DOHH2 (cell line): ENCODE measurements at regions not wholly inside any gene's neighbourhood (a gene's known extent, or its start where the extent isn't known, plus 50 kb on each side); places are given as distances from the start of the nearest gene placed in this dataset.
"Not testable (repeated sequence)": the region's sequence is repeated elsewhere in the genome, so short reads cannot be mapped to it uniquely, and the experiment has no call there.

Experiments used
- H3F3A ChIP-seq: fragments of 200-600 bp; sonication (generic), shearing (Covaris generic); 2 replicates; pipeline ENCODE4 v1.6.0; 2016; ENCODE audit warnings: antibody characterized with exemption, mild to moderate bottlenecking; ENCODE audit not compliant: control insufficient read depth, insufficient read depth
- H3K27ac ChIP-seq: fragments of 200-600 bp; sonication (generic); 2 replicates; pipeline ENCODE4 v1.5.1; 2014; ENCODE audit warnings: low read depth, mild to moderate bottlenecking, low read length, moderate library complexity
- H3K27me3 ChIP-seq: fragments of 200-600 bp; sonication (generic); 2 replicates; pipeline ENCODE4 v1.6.1; 2014; ENCODE audit warnings: mild to moderate bottlenecking, low read length, mixed read lengths; ENCODE audit not compliant: control insufficient read depth
- H3K36me3 ChIP-seq: fragments of 200-600 bp; sonication (generic); 2 replicates; pipeline ENCODE4 v1.6.1; 2014; ENCODE audit warnings: mild to moderate bottlenecking, low read length, moderate library complexity, mixed read lengths; ENCODE audit not compliant: control insufficient read depth
- H3K4me1 ChIP-seq: fragments of 200-600 bp; sonication (generic); 2 replicates; pipeline ENCODE4 v1.6.1; 2014; ENCODE audit warnings: mild to moderate bottlenecking, low read length, mixed read lengths; ENCODE audit not compliant: control insufficient read depth
- H3K4me2 ChIP-seq: fragments of 200-600 bp; sonication (generic); 2 replicates; pipeline ENCODE4 v1.6.0; 2014; ENCODE audit warnings: mild to moderate bottlenecking, low read length, moderate library complexity
- H3K4me3 ChIP-seq: fragments of 200-600 bp; sonication (generic); 2 replicates; pipeline ENCODE4 v1.5.1; 2014; ENCODE audit warnings: mild to moderate bottlenecking, low read length, mixed read lengths
- H3K79me2 ChIP-seq: fragments of 200-600 bp; sonication (generic); 2 replicates; pipeline ENCODE4 v1.6.1; 2014; ENCODE audit warnings: mild to moderate bottlenecking, low read length, mixed read lengths; ENCODE audit not compliant: control insufficient read depth
- H3K9me2 ChIP-seq: fragments of 200-600 bp; sonication (generic); replicated peaks from 2 replicates; pipeline ENCODE4 v1.6.1; 2014; ENCODE audit warnings: mild to moderate bottlenecking, low read length, mixed read lengths; ENCODE audit not compliant: control insufficient read depth
- H3K9me3 ChIP-seq: fragments of 200-600 bp; sonication (generic); 2 replicates; pipeline ENCODE4 v1.6.1; 2014; ENCODE audit warnings: antibody characterized with exemption, low read length, mixed read lengths; ENCODE audit not compliant: control insufficient read depth, insufficient read depth
- H4K20me1 ChIP-seq: fragments of 200-600 bp; sonication (generic); 2 replicates; pipeline ENCODE4 v1.6.0; 2014; ENCODE audit warnings: low read depth, mild to moderate bottlenecking, antibody characterized with exemption, low read length, moderate library complexity; ENCODE audit not compliant: control insufficient read depth, insufficient read depth
- EZH2phosphoT487 ChIP-seq: fragments of 200-600 bp; sonication (generic); IDR thresholded peaks from 2 replicates; pipeline ENCODE4 v1.6.1; 2017; ENCODE audit warnings: borderline replicate concordance, mild to moderate bottlenecking, antibody characterized with exemption, low read length, moderate library complexity, mixed read lengths
- TF ChIP-seq, protein P1 (sequence below): fragments of 200-600 bp; sonication (generic); IDR thresholded peaks from one replicate; pipeline ENCODE4 v1.5.1; 2014; ENCODE audit warnings: antibody characterized with exemption, mild to moderate bottlenecking, low read depth, low read length; ENCODE audit not compliant: poor library complexity, severe bottlenecking

DNA sequence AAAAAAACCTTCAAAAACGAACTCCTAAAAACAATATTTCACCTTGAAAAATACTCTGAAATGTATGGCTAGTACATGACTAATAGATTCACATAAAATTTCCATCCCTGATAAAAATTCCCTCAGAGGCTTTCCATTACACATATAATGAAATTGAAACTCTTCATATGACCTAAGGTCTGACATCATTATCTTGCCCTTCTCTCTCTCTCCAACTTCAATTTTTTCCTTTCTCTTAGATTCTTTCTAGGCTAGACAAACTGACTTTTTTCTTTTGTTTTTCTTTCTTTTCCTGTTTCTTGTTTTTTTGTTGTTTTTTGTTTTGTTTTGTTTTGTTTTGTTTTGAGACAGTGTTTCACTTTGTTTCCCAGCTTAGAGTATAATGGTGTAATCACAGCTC is 1220.5 kb downstream of the ROBO2 start:
- H3K9me2 ChIP-seq = no peaks in the 10 kb centered on the region
- H3F3A ChIP-seq = no peaks in the 10 kb centered on the region
- TF ChIP-seq, protein P1, sequence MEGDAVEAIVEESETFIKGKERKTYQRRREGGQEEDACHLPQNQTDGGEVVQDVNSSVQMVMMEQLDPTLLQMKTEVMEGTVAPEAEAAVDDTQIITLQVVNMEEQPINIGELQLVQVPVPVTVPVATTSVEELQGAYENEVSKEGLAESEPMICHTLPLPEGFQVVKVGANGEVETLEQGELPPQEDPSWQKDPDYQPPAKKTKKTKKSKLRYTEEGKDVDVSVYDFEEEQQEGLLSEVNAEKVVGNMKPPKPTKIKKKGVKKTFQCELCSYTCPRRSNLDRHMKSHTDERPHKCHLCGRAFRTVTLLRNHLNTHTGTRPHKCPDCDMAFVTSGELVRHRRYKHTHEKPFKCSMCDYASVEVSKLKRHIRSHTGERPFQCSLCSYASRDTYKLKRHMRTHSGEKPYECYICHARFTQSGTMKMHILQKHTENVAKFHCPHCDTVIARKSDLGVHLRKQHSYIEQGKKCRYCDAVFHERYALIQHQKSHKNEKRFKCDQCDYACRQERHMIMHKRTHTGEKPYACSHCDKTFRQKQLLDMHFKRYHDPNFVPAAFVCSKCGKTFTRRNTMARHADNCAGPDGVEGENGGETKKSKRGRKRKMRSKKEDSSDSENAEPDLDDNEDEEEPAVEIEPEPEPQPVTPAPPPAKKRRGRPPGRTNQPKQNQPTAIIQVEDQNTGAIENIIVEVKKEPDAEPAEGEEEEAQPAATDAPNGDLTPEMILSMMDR = no peak
- no peak for TF ChIP-seq EZH2phosphoT487
- no peaks in the 10 kb centered on the region for H3K79me2 ChIP-seq
- no peaks in the 10 kb centered on the region for H3K4me1 ChIP-seq
- H3K36me3 ChIP-seq = no peaks in the 10 kb centered on the region
- no peak overlapping the region for H3K27ac ChIP-seq
- no peaks in the 10 kb centered on the region for H3K9me3 ChIP-seq
- H3K4me3 ChIP-seq = no peak overlapping the region
- H4K20me1 ChIP-seq = no peaks in the 10 kb centered on the region
- no peak overlapping the region for H3K4me2 ChIP-seq
- H3K27me3 ChIP-seq = no peaks in the 10 kb centered on the region

DNA sequence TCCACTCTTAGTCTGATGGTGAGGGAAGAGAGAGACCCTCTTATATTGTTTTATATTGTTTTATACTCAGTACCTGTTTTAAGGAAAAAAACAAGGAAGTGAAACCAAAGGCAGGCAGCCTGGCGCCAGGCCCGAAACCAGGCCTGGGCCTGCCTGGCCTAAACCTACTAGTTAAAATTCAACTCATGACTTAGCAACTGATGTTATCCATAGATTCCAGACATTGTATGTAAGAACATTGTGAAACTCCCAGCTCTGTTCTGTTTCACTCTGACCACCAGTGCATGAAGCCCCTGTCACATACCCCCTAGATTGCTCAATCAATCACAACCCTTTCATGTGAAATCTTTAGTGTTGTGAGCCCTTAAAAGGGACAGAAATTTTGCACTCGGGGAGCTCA is 1226.7 kb downstream of the ROBO2 start:
- not testable (repeated sequence) for H3F3A ChIP-seq, H3K27me3 ChIP-seq, H3K4me2 ChIP-seq, H3K9me2 ChIP-seq, H4K20me1 ChIP-seq, H3K79me2 ChIP-seq, H3K4me3 ChIP-seq, H3K36me3 ChIP-seq, H3K27ac ChIP-seq, H3K9me3 ChIP-seq, H3K4me1 ChIP-seq

DNA sequence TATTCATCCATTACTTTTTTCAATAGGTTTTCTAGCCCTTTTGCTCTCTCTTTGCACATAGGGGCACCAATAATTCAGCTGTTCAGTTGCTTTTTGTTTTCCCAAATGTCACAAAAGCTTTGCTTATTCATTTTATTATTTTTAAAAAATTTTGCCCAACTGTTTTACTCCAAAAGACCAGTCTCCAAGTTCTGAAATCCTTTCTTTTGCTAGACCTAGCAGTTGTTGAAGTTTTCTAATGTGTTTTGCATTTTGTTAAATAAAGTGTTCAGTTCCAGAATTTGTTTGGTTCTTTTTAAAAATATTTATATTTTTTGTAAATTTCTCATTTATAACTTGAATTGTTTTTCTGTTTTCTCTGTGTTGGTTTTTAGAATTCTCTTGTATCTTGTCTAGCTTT is 1227.3 kb downstream of the ROBO2 start:
- no peaks in the 10 kb centered on the region for H3K4me1 ChIP-seq
- no peaks in the 10 kb centered on the region for H3K9me2 ChIP-seq
- H4K20me1 ChIP-seq = no peaks in the 10 kb centered on the region
- TF ChIP-seq, protein P1 = no peak
- no peak for TF ChIP-seq EZH2phosphoT487
- no peaks in the 10 kb centered on the region for H3K79me2 ChIP-seq
- H3K36me3 ChIP-seq = no peaks in the 10 kb centered on the region
- H3K27ac ChIP-seq = no peak overlapping the region
- H3K4me2 ChIP-seq = no peak overlapping the region
- H3K4me3 ChIP-seq = no peak overlapping the region
- no peaks in the 10 kb centered on the region for H3K27me3 ChIP-seq
- peaks cover 5% of the 10 kb centered on the region; the same call in 1 of the 2 replicates for H3K9me3 ChIP-seq
- H3F3A ChIP-seq = no peaks in the 10 kb centered on the region

DNA sequence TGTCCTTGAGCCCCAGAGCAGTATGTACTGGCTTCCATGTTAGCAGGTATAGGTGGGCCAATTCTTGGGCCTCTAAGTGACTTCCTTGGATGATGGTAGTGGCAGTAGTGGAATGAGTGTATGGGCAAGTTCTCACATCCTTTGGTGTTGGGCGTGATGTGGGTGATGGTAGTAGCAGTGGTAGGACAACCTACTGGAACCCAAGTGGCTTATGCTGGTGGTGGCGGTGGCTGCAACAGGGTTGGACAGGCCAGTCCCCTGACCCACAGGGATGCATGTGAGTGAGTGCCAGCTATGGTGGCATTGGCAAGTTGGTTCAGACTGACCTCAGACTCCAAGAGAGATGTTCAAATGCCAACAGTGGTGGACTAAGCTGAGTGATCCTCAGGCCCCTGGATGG is 1228.2 kb downstream of the ROBO2 start:
- Histone ChIP-seq H4K20me1 (no peaks in the 10 kb centered on the region), H3K79me2 (no peaks in the 10 kb centered on the region), H3K4me2 (no peak overlapping the region), H3K9me2 (no peaks in the 10 kb centered on the region), H3K27ac (no peak overlapping the region), H3K4me3 (no peak overlapping the region), H3F3A (no peaks in the 10 kb centered on the region), H3K36me3 (no peaks in the 10 kb centered on the region), H3K9me3 (peaks cover 5% of the 10 kb centered on the region; the same call in 1 of the 2 replicates), H3K4me1 (no peaks in the 10 kb centered on the region), H3K27me3 (no peaks in the 10 kb centered on the region)
- TF ChIP-seq, protein P1 = no peak
- TF ChIP-seq EZH2phosphoT487 = no peak
